Midbrain (tissue), 1 donor: ENCODE measurements at regions not wholly inside any gene's neighbourhood (a gene's known extent, or its start where the extent isn't known, plus 50 kb on each side); places are given as distances from the start of the nearest gene placed in this dataset.

ENCODE experiments used
- DNase-seq: peaks from one replicate; lab custom pipeline; 2025; lab: John Stamatoyannopoulos, UW

GRCh38 chrX:25219480-25219879 lies 203.7 kb upstream of the ARX start:
- no peak for DNase-seq

- no peak for DNase-seq
These were observed 197.8 kb upstream of the ARX start for GRCh38 chrX:25213611-25214010.

GRCh38 chrX:25207803-25208475 lies 192.2 kb upstream of the ARX start:
- no peak for DNase-seq

DNA sequence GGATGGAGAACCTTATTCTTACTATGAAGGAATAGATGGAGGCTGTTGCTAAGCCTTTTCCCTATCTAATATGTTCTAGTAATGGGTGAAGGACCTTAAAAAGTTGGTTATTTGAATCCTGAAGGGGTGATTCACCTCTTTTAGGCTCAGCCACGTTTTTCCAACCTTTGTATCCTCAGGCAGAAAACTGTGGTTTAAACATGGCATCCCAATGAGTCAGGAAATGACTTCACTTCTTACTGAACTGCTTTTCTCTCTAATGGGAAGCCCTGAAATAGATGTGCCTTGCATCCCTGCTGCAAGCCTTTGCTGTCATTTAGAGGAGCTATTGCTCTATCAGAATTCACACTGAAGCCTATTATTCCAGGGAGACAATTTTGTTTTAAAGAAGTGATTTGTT lies 191.0 kb upstream of the ARX start:
- DNase-seq, result no peak

- DNase-seq, result no peak
These were observed 188.4 kb upstream of the ARX start for GRCh38 chrX:25204182-25204581.

DNA sequence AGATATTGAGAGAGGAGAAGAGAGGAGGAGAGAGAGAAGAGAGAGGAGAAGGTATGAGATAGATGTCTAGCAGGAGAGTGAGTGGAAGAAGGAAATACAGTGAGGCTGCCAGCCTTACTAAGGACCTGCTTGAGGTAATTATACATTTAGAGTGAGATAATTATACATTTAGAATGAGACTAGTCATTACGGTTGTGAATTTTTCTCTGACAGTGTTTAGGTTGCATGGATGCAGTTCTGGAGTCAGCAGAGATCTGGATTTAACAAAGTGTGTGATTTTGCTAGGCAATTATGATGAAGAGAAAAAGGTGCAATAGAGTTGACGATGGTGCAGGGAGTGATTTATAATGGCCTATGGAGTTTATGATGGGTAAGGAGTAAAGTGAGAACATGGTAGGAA lies 187.1 kb upstream of the ARX start:
- no peak for DNase-seq

- DNase-seq, result no peak
These were observed 183.1 kb upstream of the ARX start for GRCh38 chrX:25198891-25199290.

- no peak for DNase-seq
These were observed 182.5 kb upstream of the ARX start for GRCh38 chrX:25198253-25198652.

- DNase-seq, result no peak
These were observed 180.5 kb upstream of the ARX start for GRCh38 chrX:25196221-25196620.

- no peak for DNase-seq
These were observed 175.6 kb upstream of the ARX start for GRCh38 chrX:25191403-25191802.

DNA sequence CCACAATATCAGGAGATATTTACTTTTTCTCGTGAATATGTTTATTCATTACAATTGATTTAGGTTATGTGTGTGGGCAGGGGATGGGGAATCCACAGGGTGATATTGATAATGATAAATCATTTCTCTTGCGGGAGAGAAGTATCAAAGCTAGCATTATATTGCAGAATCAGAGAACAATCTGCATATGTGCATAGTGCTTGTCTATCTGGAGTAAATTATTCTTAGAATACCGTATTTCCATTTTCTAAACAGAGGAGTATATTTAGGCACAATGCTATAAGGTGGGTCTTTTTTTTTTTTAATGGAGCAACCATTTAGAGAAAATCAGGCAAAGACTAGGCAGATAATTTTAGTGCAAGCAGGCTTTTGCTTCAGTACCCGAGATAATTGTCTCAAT lies 166.0 kb upstream of the ARX start:
- DNase-seq, result no peak

- DNase-seq, result no peak
These were observed 164.5 kb upstream of the ARX start for GRCh38 chrX:25180242-25180641.

GRCh38 chrX:25178555-25178954 lies 162.8 kb upstream of the ARX start:
- no peak for DNase-seq

DNA sequence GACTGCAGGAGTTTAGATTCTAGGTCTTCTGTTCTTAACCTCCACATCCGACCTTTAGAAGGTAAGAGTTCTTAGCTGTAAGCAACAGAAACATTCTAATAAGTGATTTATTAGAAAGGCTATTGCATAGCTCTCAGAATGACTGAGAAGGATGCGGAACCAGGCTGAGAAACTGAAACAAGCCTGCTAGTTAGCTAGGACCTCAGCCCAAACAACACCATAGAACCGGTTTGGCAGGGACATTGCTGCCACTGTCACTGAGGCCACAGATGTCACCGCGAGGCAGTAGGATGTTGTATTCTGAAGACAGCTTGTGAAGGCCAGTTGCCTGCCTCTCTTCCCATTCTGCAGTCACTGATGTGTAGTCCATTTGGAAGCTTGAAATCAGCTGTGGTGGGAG lies 160.0 kb upstream of the ARX start:
- DNase-seq, result no peak

- DNase-seq, result no peak
These were observed 159.4 kb upstream of the ARX start for GRCh38 chrX:25175171-25175570.

GRCh38 chrX:25166546-25166945 lies 150.8 kb upstream of the ARX start:
- DNase-seq, result no peak

- DNase-seq, result no peak
These were observed 150.4 kb upstream of the ARX start for GRCh38 chrX:25166145-25166544.

GRCh38 chrX:25158635-25159034 lies 142.9 kb upstream of the ARX start:
- no peak for DNase-seq

- DNase-seq, result no peak
These were observed 141.1 kb upstream of the ARX start for GRCh38 chrX:25156832-25157231.

DNA sequence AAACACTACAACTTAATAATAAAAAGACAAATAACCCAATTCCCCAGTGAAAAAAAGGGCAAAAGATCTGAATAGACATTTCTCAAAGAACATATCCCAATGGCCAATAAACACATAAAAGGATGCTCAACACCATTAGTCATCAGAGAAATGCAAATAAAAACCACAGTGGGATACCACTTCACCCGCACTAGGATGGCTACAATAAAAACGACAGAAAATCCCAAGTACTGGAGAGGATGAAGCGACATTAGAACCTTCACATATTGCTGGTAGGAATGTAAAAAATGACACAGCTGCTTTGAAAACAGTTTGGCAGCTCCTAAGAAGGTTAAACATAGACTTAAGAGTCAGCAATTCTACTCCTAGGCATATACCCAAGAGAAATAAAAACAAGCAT lies 140.6 kb upstream of the ARX start:
- no peak for DNase-seq

DNA sequence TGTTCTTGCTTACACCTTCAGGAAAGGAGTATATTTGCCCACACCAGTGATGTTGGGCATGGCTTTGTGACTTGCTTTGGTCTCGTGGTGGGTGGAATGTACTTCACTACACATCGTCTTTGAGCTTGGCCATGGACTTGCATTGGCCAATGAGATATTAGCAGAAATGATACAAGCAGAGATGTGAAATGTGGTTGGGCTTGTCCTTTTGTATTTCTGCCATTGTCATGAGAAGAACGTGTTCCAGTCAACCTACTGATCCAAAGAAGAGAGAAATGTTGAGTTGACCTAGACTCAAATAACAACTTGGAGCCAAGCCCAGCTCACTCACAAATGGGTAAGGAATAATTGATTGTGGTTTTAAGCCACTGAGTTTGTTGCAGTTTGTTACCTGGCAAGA lies 138.4 kb upstream of the ARX start:
- no peak for DNase-seq

DNA sequence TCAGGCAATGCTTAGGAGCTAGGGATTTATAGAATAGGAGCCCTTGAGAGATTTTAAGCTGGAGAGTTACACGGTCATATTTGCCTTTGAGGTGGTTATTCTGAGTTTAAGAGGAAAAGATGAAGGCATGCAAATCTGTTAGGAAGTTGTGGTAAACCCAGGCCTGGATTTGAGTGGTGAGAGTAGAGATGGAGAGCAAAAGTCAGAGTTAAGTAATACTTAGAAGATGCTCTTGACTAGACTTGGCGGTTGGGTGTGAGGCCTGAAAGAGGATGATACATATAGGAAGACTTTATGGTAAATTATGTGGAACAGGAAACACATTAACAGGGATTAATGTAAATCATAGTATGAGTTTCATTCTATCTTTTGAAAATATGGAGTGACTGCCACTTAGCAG lies 136.0 kb upstream of the ARX start:
- DNase-seq, result no peak

- peak; percentile 54 for DNase-seq
These were observed 128.5 kb upstream of the ARX start for GRCh38 chrX:25144043-25144940.

DNA sequence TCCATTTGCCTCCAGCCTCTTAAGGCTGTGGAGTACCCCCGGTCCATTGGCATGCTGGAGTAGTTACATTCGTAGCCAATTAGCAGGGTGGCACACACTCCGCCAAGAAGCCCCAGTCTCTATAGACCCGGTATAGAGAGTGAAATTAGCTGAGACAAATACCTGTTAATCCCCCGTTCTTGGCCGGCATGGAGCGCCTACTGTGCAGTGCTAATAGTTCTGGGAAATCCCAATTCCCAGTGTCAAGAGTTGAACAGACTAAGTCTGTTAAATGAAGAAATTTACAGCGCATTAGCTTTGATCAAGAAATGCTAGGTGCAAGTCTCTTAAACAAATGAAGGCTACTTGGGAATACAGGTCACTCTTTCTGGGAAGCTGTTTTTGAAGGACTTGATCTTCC lies 127.8 kb upstream of the ARX start:
- no peak for DNase-seq
